GM18499 (cell line): ENCODE measurements at regions not wholly inside any gene's neighbourhood (a gene's known extent, or its start where the extent isn't known, plus 50 kb on each side); places are given as distances from the start of the nearest gene placed in this dataset.
"Not testable (repeated sequence)": the region's sequence is repeated elsewhere in the genome, so short reads cannot be mapped to it uniquely, and the experiment has no call there.

Source experiments
- ATAC-seq: cut with Tn5 transposase; IDR thresholded peaks from one replicate; pipeline ENCODE4 v1.9.1; 2021; ENCODE audit warnings: moderate number of reproducible peaks; ENCODE audit not compliant: insufficient read depth, unreplicated experiment

- ATAC-seq: no peak
These were observed 520.4 kb downstream of the NLGN4X start for GRCh38 chrX:5708251-5708650.

GRCh38 chrX:5702890-5703289 lies 525.8 kb downstream of the NLGN4X start:
- ATAC-seq: no peak

- ATAC-seq: no peak
These were observed 532.7 kb downstream of the NLGN4X start for GRCh38 chrX:5695971-5696370.

- ATAC-seq: no peak
These were observed 544.7 kb downstream of the NLGN4X start for GRCh38 chrX:5683996-5684395.

GRCh38 chrX:5681159-5681558 lies 547.5 kb downstream of the NLGN4X start:
- ATAC-seq: peak; percentile 60

GRCh38 chrX:5674036-5674435 lies 554.6 kb downstream of the NLGN4X start:
- no peak for ATAC-seq

GRCh38 chrX:5672099-5672498 lies 556.6 kb downstream of the NLGN4X start:
- ATAC-seq: peak; percentile 49

- not testable (repeated sequence) for ATAC-seq
These were observed 562.0 kb downstream of the NLGN4X start for GRCh38 chrX:5666689-5667088.

GRCh38 chrX:5656544-5656943 lies 572.1 kb downstream of the NLGN4X start:
- no peak for ATAC-seq

- no peak for ATAC-seq
These were observed 577.8 kb downstream of the NLGN4X start for GRCh38 chrX:5650904-5651303.

GRCh38 chrX:5648941-5649568 lies 579.6 kb downstream of the NLGN4X start:
- ATAC-seq: no peak

GRCh38 chrX:5646818-5647217 lies 581.8 kb downstream of the NLGN4X start:
- ATAC-seq: peak; percentile 97

GRCh38 chrX:5644776-5645175 lies 583.9 kb downstream of the NLGN4X start:
- no peak for ATAC-seq

GRCh38 chrX:5640071-5640470 lies 588.6 kb downstream of the NLGN4X start:
- no peak for ATAC-seq

- ATAC-seq: no peak
These were observed 590.1 kb downstream of the NLGN4X start for GRCh38 chrX:5638572-5638971.

- no peak for ATAC-seq
These were observed 595.8 kb downstream of the NLGN4X start for GRCh38 chrX:5632887-5633286.

- no peak for ATAC-seq
These were observed 596.5 kb downstream of the NLGN4X start for GRCh38 chrX:5632061-5632614.

- ATAC-seq: no peak
These were observed 611.0 kb downstream of the NLGN4X start for GRCh38 chrX:5617666-5618065.

- ATAC-seq: no peak
These were observed 633.1 kb downstream of the NLGN4X start for GRCh38 chrX:5595570-5595969.

- no peak for ATAC-seq
These were observed 641.9 kb downstream of the NLGN4X start for GRCh38 chrX:5586726-5587125.

GRCh38 chrX:5575407-5575806 lies 653.3 kb downstream of the NLGN4X start:
- ATAC-seq: no peak

- ATAC-seq: no peak
These were observed 659.7 kb downstream of the NLGN4X start for GRCh38 chrX:5568934-5569333.
